ENCODE measurements at regions not wholly inside any gene's neighbourhood (a gene's known extent, or its start where the extent isn't known, plus 50 kb on each side); places are given as distances from the start of the nearest gene placed in this dataset.

- TF ChIP-seq POLR2A (IDR thresholded peaks at IDR 0.05) (no peak), CTCF (IDR thresholded peaks at IDR 0.05) (no peak), POLR2AphosphoS5 (IDR thresholded peaks at IDR 0.05; ENCODE audit: insufficient read depth in 1 of 2, low read depth in 1 of 2) (no peak)
These were observed 258.5 kb upstream of the FAT1 start for GRCh38 chr4:186982160-186982559.
